K562 (cell line): ENCODE measurements at regions not wholly inside any gene's neighbourhood (a gene's known extent, or its start where the extent isn't known, plus 50 kb on each side); places are given as distances from the start of the nearest gene placed in this dataset.

Experiments
- ATAC-seq: fragments of 200-7000 bp; cut with Tn5 transposase; 3 replicates; pipeline ENCODE4 v1.9.1; 2020; ENCODE audit warnings: moderate library complexity
- BruUV-seq: library from RNA; stranded (reverse); fragments of 400-500 nt; replicated peaks from 2 replicates; lab custom pipeline; 2021; lab: Mats Ljungman, UMichigan
- CTCF ChIA-PET: fragments of 300-600 bp; formaldehyde crosslinking; extraction: SDS; loops from one replicate; lab custom pipeline; 2021; ENCODE audit warnings: low intra/inter-chr PET ratio; lab: Yijun Ruan, JAX
- POLR2A ChIA-PET: fragments of 300-600, 350-650 bp; sonication (Branson Sonifier 250); formaldehyde crosslinking; extraction: SDS; loops from one replicate; lab custom pipeline; 2021; ENCODE audit warnings: antibody characterized with exemption, inconsistent platforms; lab: Yijun Ruan, JAX
- DNase-seq, 4 experiments: peaks; one replicate each; pipeline versions ENCODE4 v3.0.0 to v3.0.0-alpha.2; 2011 to 2018; ENCODE audit warnings: low spot score in 3 of 4, mixed read lengths in 3 of 4; ENCODE audit errors: extremely low read depth in 1 of 4
- FAIRE-seq: peaks from 2 replicates; lab custom pipeline; 2011; peaks lifted over from hg19 to GRCh38; lab: Jason Lieb, UNC
- H2AFZ ChIP-seq: 2 replicates; pipeline ENCODE4 v1.6.0; 2011; ENCODE audit warnings: low read depth, low read length, control low read depth, inconsistent platforms
- H3K27ac ChIP-seq: fragments of 200-600 bp; 3 replicates; pipeline ENCODE4 v1.8.0; 2011; ENCODE audit warnings: low read depth, mild to moderate bottlenecking, control low read depth, inconsistent platforms, low read length, moderate library complexity, mixed read lengths; ENCODE audit errors: extremely low read depth
- H3K27me3 ChIP-seq, 2 experiments: fragments of 300-600 bp in 1 of 2; 2 replicates in 1 of 2; 3 replicates in 1 of 2; pipeline versions ENCODE4 v1.6.0 to v1.8.0; 2011; ENCODE audit warnings: inconsistent platforms in 2 of 2, low read length in 2 of 2, mild to moderate bottlenecking in 1 of 2, mixed read lengths in 1 of 2, moderate library complexity in 1 of 2; ENCODE audit not compliant: control insufficient read depth in 2 of 2, insufficient read depth in 2 of 2
- H3K36me3 ChIP-seq: fragments of 300-600 bp; 3 replicates; pipeline ENCODE4 v1.8.0; 2011; ENCODE audit warnings: mild to moderate bottlenecking, low read length, inconsistent platforms; ENCODE audit not compliant: control insufficient read depth, insufficient read depth
- H3K4me1 ChIP-seq, 2 experiments: fragments of 200-600 bp in 1 of 2; replicated peaks in 1 of 2; 2 replicates in 1 of 2; 3 replicates in 1 of 2; pipeline versions ENCODE4 v1.5.1 to v1.8.0; 2011; ENCODE audit warnings: inconsistent platforms in 2 of 2, low read length in 2 of 2, mild to moderate bottlenecking in 1 of 2, mixed read lengths in 1 of 2, moderate library complexity in 1 of 2; ENCODE audit not compliant: control insufficient read depth in 2 of 2, insufficient read depth in 2 of 2
- H3K4me2 ChIP-seq: 2 replicates; pipeline ENCODE4 v1.6.1; 2011; ENCODE audit warnings: low read length, control low read depth, inconsistent platforms, mixed read lengths; ENCODE audit not compliant: insufficient read depth
- H3K4me3 ChIP-seq: fragments of 200-600 bp; sonication (generic), shearing (Covaris generic); 2 replicates; pipeline ENCODE4 v1.5.1; 2016; ENCODE audit warnings: control low read depth, inconsistent platforms
- H3K79me2 ChIP-seq: fragments of 200-600 bp; 3 replicates; pipeline ENCODE4 v1.8.0; 2011; ENCODE audit warnings: low read length, inconsistent platforms; ENCODE audit not compliant: control insufficient read depth, insufficient read depth
- H3K9ac ChIP-seq, 2 experiments: 2 replicates each; pipeline versions ENCODE4 v1.6.0 to v1.6.1; 2011; ENCODE audit warnings: low read depth in 2 of 2, low read length in 2 of 2, control low read depth in 1 of 2, inconsistent platforms in 1 of 2, mild to moderate bottlenecking in 1 of 2, mixed read lengths in 1 of 2; ENCODE audit not compliant: insufficient read depth in 1 of 2
- H3K9me1 ChIP-seq: one replicate; pipeline ENCODE4 v1.6.0; 2011; ENCODE audit warnings: inconsistent platforms, mild to moderate bottlenecking, low read length, moderate library complexity; ENCODE audit not compliant: control insufficient read depth, insufficient read depth
- H3K9me3 ChIP-seq: replicated peaks from 2 replicates; pipeline ENCODE4 v1.5.1; 2011; ENCODE audit warnings: low read depth, low read length, inconsistent platforms; ENCODE audit not compliant: control insufficient read depth, insufficient read depth
- H4K20me1 ChIP-seq: replicated peaks from 2 replicates; pipeline ENCODE4 v1.6.1; 2011; ENCODE audit warnings: low read length, inconsistent platforms, mixed read lengths; ENCODE audit not compliant: control insufficient read depth, insufficient read depth
- AFF4 ChIP-seq: sonication (generic); formaldehyde crosslinking; IDR thresholded peaks from 2 replicates; pipeline ENCODE4 v1.8.0; 2023; ENCODE audit warnings: mild to moderate bottlenecking, missing genetic modification reagents
- DACH1 ChIP-seq: fragments of 450-650 bp; IDR thresholded peaks from 2 replicates; pipeline ENCODE4 v1.6.1; 2018; ENCODE audit not compliant: partially characterized antibody
- JUND ChIP-seq, 2 experiments: IDR thresholded peaks; 2 replicates in 1 of 2; 3 replicates in 1 of 2; pipeline ENCODE4 v1.6.1; 2011; ENCODE audit warnings: borderline replicate concordance in 2 of 2, low read depth in 2 of 2, low read length in 2 of 2, improper control_type of control experiment in 1 of 2, missing biosample characterization in 1 of 2, missing genetic modification characterization in 1 of 2, missing genetic modification reagents in 1 of 2
- MAFK ChIP-seq: IDR thresholded peaks from 2 replicates; pipeline ENCODE4 v1.6.1; 2011; ENCODE audit warnings: low read length, improper control_type of control experiment
- MTF1 ChIP-seq: fragments of 250-450 bp; sonication (Bioruptor Pico); IDR thresholded peaks from 2 replicates; pipeline ENCODE4 v1.9.0; 2021; ENCODE audit warnings: moderate library complexity, mild to moderate bottlenecking, inconsistent platforms, borderline replicate concordance
- RBM34 ChIP-seq: fragments of 200-400 bp; formaldehyde crosslinking; IDR thresholded peaks from 2 replicates; pipeline ENCODE4 v1.6.1; 2018; ENCODE audit warnings: low read length, borderline replicate concordance; ENCODE audit not compliant: insufficient read depth
- SAP30 ChIP-seq: fragments of 200-600 bp; sonication (generic); IDR thresholded peaks from 2 replicates; pipeline ENCODE4 v1.6.1; 2012; ENCODE audit warnings: borderline replicate concordance, low read depth, mild to moderate bottlenecking, moderate library complexity, low read length, control low read depth, inconsistent platforms; ENCODE audit not compliant: insufficient read depth, poor library complexity, severe bottlenecking
- SLC30A9 ChIP-seq: fragments of 250-450 bp; sonication (Bioruptor Pico); IDR thresholded peaks from 2 replicates; pipeline ENCODE4 v1.8.0; 2022; ENCODE audit warnings: mild to moderate bottlenecking, moderate library complexity
- TAF1 ChIP-seq: IDR thresholded peaks from 2 replicates; pipeline ENCODE4 v1.6.1; 2011; ENCODE audit warnings: mild to moderate bottlenecking, low read length, moderate library complexity; ENCODE audit not compliant: insufficient read depth, control insufficient read depth, severe bottlenecking; ENCODE audit errors: extremely low read depth
- ZKSCAN8 ChIP-seq: fragments of 200-800 bp; sonication (Bioruptor generic); IDR thresholded peaks from 2 replicates; pipeline ENCODE4 v1.6.1; 2016; ENCODE audit warnings: missing genetic modification characterization, missing compliant biosample characterization
- ZNF239 ChIP-seq: fragments of 250-450 bp; sonication (Bioruptor Pico); IDR thresholded peaks from 2 replicates; pipeline ENCODE4 v1.4.0; 2020; ENCODE audit warnings: mild to moderate bottlenecking
- ZNF507 ChIP-seq: conservative IDR thresholded peaks from 2 replicates; pipeline ENCODE4 v1.6.1; 2017; ENCODE audit warnings: missing genetic modification characterization, missing compliant biosample characterization
- ZNF668 ChIP-seq: fragments of 250-450 bp; sonication (Bioruptor Pico); IDR thresholded peaks from 2 replicates; pipeline ENCODE4 v1.8.0; 2022; ENCODE audit warnings: mild to moderate bottlenecking, inconsistent platforms
- WGBS: fragments of 100-300 bp; shearing (Covaris generic); methylation state at CpG from one replicate; pipeline ENCODE4 v1.1.6; 2016; ENCODE audit warnings: low coverage, mixed read lengths; ENCODE audit not compliant: insufficient coverage; ENCODE audit errors: missing lambda C conversion rate; 5-methylcytosine and 5-hydroxymethylcytosine counted together
- in situ Hi-C: fragments of 300-500 bp; cut with MboI; formaldehyde crosslinking; loops from 4 replicates; pipeline ENCODE4 v1.15.0; 2018; ENCODE audit warnings: inconsistent platforms, mixed read lengths
- intact Hi-C: fragments of 100-400 bp; cut with micrococcal nuclease; formaldehyde crosslinking; loops from 2 replicates; pipeline ENCODE4 v1.14.2; 2022
- TF ChIP-seq, protein P1 (sequence below): fragments of 450-650 bp; formaldehyde crosslinking; conservative IDR thresholded peaks from 2 replicates; pipeline ENCODE4 v1.4.0; 2022; ENCODE audit warnings: mild to moderate bottlenecking, missing genetic modification characterization
- TF ChIP-seq, protein P2 (sequence below): sonication (generic); formaldehyde crosslinking; IDR thresholded peaks from 2 replicates; pipeline ENCODE4 v1.8.0; 2022; ENCODE audit warnings: mild to moderate bottlenecking, low read depth, missing genetic modification reagents
- TF ChIP-seq, protein P3 (sequence below): fragments of 450-650 bp; IDR thresholded peaks from 2 replicates; pipeline ENCODE4 v1.6.1; 2016; ENCODE audit warnings: low read depth, mild to moderate bottlenecking, moderate library complexity

DNA sequence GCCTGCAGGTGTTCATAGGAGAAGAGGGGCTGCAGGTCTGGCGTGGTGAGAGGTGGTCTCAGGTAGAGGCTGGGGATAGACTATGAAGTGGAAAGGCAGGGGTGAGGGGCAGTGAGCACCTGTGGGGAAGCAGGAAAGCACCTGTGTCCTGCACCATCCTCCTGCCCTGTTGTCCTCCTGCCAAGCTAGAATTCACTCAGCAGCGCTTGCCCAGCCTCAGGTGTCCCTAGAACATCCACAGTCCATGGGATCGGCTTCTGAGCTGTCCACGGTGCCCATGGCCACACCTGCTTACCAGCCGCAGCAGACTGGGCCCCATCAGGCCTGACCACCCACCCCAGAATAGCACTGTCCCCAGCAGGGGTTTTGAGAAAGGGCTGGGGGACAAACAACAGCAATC is 456.2 kb upstream of the SULF2 start:
- FAIRE-seq: no peak
- no peak overlapping the region for H3K27ac ChIP-seq
- DNase-seq: no peak
- peaks cover 3 to 4% of the 10 kb centered on the region in 2 experiments; a peak in 2 of 5 replicates for H3K27me3 ChIP-seq
- no peak overlapping the region for H3K9ac ChIP-seq
- BruUV-seq: no TSS peak
- H2AFZ ChIP-seq: no peak overlapping the region
- H4K20me1 ChIP-seq: no peaks in the 10 kb centered on the region
- 0% methylated on average over 5 of the region's 5 CpGs for WGBS
- TF ChIP-seq SLC30A9 (CRISPR knock-in tag) (no peak), SAP30 (no peak), ZKSCAN8 (CRISPR knock-in tag) (no peak), DACH1 (no peak), JUND (IDR thresholded peaks at IDR 0.05; ENCODE audit: borderline replicate concordance, low read depth, low read length) (no peak), JUND (tag; IDR thresholded peaks at IDR 0.05; ENCODE audit: borderline replicate concordance, low read depth, low read length) (no peak), MTF1 (CRISPR knock-in tag) (no peak), MAFK (no peak), ZNF239 (CRISPR knock-in tag) (no peak), TAF1 (no peak), ZNF507 (tag) (no peak), ZNF668 (CRISPR knock-in tag) (no peak), AFF4 (CRISPR knock-in tag) (no peak), RBM34 (no peak)
- TF ChIP-seq, protein P1, sequence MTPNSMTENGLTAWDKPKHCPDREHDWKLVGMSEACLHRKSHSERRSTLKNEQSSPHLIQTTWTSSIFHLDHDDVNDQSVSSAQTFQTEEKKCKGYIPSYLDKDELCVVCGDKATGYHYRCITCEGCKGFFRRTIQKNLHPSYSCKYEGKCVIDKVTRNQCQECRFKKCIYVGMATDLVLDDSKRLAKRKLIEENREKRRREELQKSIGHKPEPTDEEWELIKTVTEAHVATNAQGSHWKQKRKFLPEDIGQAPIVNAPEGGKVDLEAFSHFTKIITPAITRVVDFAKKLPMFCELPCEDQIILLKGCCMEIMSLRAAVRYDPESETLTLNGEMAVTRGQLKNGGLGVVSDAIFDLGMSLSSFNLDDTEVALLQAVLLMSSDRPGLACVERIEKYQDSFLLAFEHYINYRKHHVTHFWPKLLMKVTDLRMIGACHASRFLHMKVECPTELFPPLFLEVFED: no peak
- TF ChIP-seq, protein P2, sequence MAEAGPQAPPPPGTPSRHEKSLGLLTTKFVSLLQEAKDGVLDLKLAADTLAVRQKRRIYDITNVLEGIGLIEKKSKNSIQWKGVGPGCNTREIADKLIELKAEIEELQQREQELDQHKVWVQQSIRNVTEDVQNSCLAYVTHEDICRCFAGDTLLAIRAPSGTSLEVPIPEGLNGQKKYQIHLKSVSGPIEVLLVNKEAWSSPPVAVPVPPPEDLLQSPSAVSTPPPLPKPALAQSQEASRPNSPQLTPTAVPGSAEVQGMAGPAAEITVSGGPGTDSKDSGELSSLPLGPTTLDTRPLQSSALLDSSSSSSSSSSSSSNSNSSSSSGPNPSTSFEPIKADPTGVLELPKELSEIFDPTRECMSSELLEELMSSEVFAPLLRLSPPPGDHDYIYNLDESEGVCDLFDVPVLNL (CRISPR knock-in tag): no peak
- TF ChIP-seq, protein P3, sequence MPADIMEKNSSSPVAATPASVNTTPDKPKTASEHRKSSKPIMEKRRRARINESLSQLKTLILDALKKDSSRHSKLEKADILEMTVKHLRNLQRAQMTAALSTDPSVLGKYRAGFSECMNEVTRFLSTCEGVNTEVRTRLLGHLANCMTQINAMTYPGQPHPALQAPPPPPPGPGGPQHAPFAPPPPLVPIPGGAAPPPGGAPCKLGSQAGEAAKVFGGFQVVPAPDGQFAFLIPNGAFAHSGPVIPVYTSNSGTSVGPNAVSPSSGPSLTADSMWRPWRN: no peak
- no peaks in the 10 kb centered on the region for H3K9me1 ChIP-seq
- H3K9me3 ChIP-seq: no peaks in the 10 kb centered on the region
- no peak overlapping the region for H3K4me2 ChIP-seq
- no peaks in the 10 kb centered on the region for H3K36me3 ChIP-seq
- in situ Hi-C loops: no loop called here
- H3K4me3 ChIP-seq: no peak overlapping the region
- intact Hi-C loops: no loop called here
- no peaks in the 10 kb centered on the region for H3K79me2 ChIP-seq
- POLR2A ChIA-PET: interaction anchor here (0.7 kb wide), 1 partner anchor 34 kb away, joined by 3 read pairs; no protein-coding TSS in a partner anchor
- H3K4me1 ChIP-seq: no peaks in the 10 kb centered on the region
- ATAC-seq: no peak
- CTCF ChIA-PET: no interaction called here
